Ishikawa (cell line): ENCODE measurements at regions not wholly inside any gene's neighbourhood (a gene's known extent, or its start where the extent isn't known, plus 50 kb on each side); places are given as distances from the start of the nearest gene placed in this dataset.

Experiments used
- CEBPB ChIP-seq: IDR thresholded peaks from 2 replicates; pipeline ENCODE4 v1.6.1; 2012
- MAX ChIP-seq: IDR thresholded peaks from 2 replicates; pipeline ENCODE4 v1.6.1; 2012
- TAF1 ChIP-seq: IDR thresholded peaks from 2 replicates; pipeline ENCODE4 v1.6.1; 2012; ENCODE audit warnings: low read depth, mild to moderate bottlenecking
- TCF12 ChIP-seq: IDR thresholded peaks from 2 replicates; pipeline ENCODE4 v1.6.1; 2012; ENCODE audit warnings: low read depth
- YY1 ChIP-seq: IDR thresholded peaks from 2 replicates; pipeline ENCODE4 v1.6.1; 2012; ENCODE audit warnings: low read depth

GRCh38 chr15:38680775-38681174 lies 116.2 kb upstream of the RASGRP1 start:
- TF ChIP-seq CEBPB: no peak
- TF ChIP-seq MAX: no peak
- no peak for TF ChIP-seq TAF1
- TF ChIP-seq TCF12: no peak
- TF ChIP-seq YY1: no peak
